ENCODE measurements at regions not wholly inside any gene's neighbourhood (a gene's known extent, or its start where the extent isn't known, plus 50 kb on each side); places are given as distances from the start of the nearest gene placed in this dataset.

GRCh38 chr15:70385052-70385451 lies 287.3 kb upstream of the TLE3 start:
- no peak for TF ChIP-seq POLR2AphosphoS5 (IDR thresholded peaks at IDR 0.05; ENCODE audit: borderline replicate concordance, low read depth, low read length)
- TF ChIP-seq EZH2 (IDR thresholded peaks at IDR 0.05): no peak

Data from SK-N-MC (cell line).